ENCODE measurements at regions not wholly inside any gene's neighbourhood (a gene's known extent, or its start where the extent isn't known, plus 50 kb on each side); places are given as distances from the start of the nearest gene placed in this dataset.

GRCh38 chr9:31699836-31700235 lies 684.6 kb upstream of the ACO1 start:
- ATAC-seq (no peak), DNase-seq (ENCODE audit: low spot score) (no peak)
- no peak overlapping the region for H3K27ac Mint-ChIP-seq
- H3K4me1 Mint-ChIP-seq (ENCODE audit: low read depth in 2 of 2), result no peaks in the 10 kb centered on the region
- no peaks in the 10 kb centered on the region for H3K36me3 Mint-ChIP-seq
- H3K4me3 Mint-ChIP-seq, result no peak overlapping the region
- H3K27me3 Mint-ChIP-seq, result no peaks in the 10 kb centered on the region
- H3K9me3 Mint-ChIP-seq, result peaks cover 15% of the 10 kb centered on the region

GRCh38 chr9:31700252-31701045 lies 684.0 kb upstream of the ACO1 start:
- H3K36me3 Mint-ChIP-seq, result no peaks in the 10 kb centered on the region
- H3K4me1 Mint-ChIP-seq (ENCODE audit: low read depth in 2 of 2), result no peaks in the 10 kb centered on the region
- DNase-seq (ENCODE audit: low spot score) (no peak), ATAC-seq (no peak)
- H3K27ac Mint-ChIP-seq, result no peak overlapping the region
- no peaks in the 10 kb centered on the region for H3K27me3 Mint-ChIP-seq
- H3K4me3 Mint-ChIP-seq, result no peak overlapping the region
- peaks cover 15% of the 10 kb centered on the region for H3K9me3 Mint-ChIP-seq

GRCh38 chr9:31702957-31703356 lies 681.5 kb upstream of the ACO1 start:
- Mint-ChIP-seq H3K36me3 (no peaks in the 10 kb centered on the region), H3K4me1 (ENCODE audit: low read depth in 2 of 2) (no peaks in the 10 kb centered on the region), H3K4me3 (no peak overlapping the region), H3K27me3 (no peaks in the 10 kb centered on the region), H3K27ac (no peak overlapping the region), H3K9me3 (peaks cover 14% of the 10 kb centered on the region)
- no peak for ATAC-seq
- no peak for DNase-seq (ENCODE audit: low spot score)

- Mint-ChIP-seq H3K36me3 (no peaks in the 10 kb centered on the region), H3K27ac (no peak overlapping the region), H3K4me1 (ENCODE audit: low read depth in 2 of 2) (no peaks in the 10 kb centered on the region), H3K4me3 (no peak overlapping the region), H3K9me3 (no peaks in the 10 kb centered on the region), H3K27me3 (no peaks in the 10 kb centered on the region)
- ATAC-seq (no peak), DNase-seq (ENCODE audit: low spot score) (no peak)
Observed at GRCh38 chr9:31715250-31715649, 669.2 kb upstream of the ACO1 start.

GRCh38 chr9:31719262-31719661 lies 665.2 kb upstream of the ACO1 start:
- Mint-ChIP-seq H3K36me3 (no peaks in the 10 kb centered on the region), H3K27me3 (no peaks in the 10 kb centered on the region), H3K27ac (no peak overlapping the region), H3K9me3 (peaks cover 4% of the 10 kb centered on the region), H3K4me3 (no peak overlapping the region), H3K4me1 (ENCODE audit: low read depth in 2 of 2) (no peaks in the 10 kb centered on the region)
- DNase-seq (ENCODE audit: low spot score) (no peak), ATAC-seq (no peak)

- no peak overlapping the region for H3K27ac Mint-ChIP-seq
- H3K4me1 Mint-ChIP-seq (ENCODE audit: low read depth in 2 of 2), result no peaks in the 10 kb centered on the region
- DNase-seq (ENCODE audit: low spot score) (no peak), ATAC-seq (no peak)
- peaks cover 12% of the 10 kb centered on the region for H3K9me3 Mint-ChIP-seq
- no peaks in the 10 kb centered on the region for H3K36me3 Mint-ChIP-seq
- H3K27me3 Mint-ChIP-seq, result no peaks in the 10 kb centered on the region
- no peak overlapping the region for H3K4me3 Mint-ChIP-seq
Observed at GRCh38 chr9:31730398-31730797, 654.0 kb upstream of the ACO1 start.

GRCh38 chr9:31733166-31733565 lies 651.3 kb upstream of the ACO1 start:
- Mint-ChIP-seq H3K27ac (no peak overlapping the region), H3K9me3 (peaks cover 9% of the 10 kb centered on the region), H3K4me3 (no peak overlapping the region), H3K4me1 (ENCODE audit: low read depth in 2 of 2) (no peaks in the 10 kb centered on the region), H3K36me3 (no peaks in the 10 kb centered on the region), H3K27me3 (no peaks in the 10 kb centered on the region)
- ATAC-seq, result no peak
- DNase-seq (ENCODE audit: low spot score), result no peak

- Mint-ChIP-seq H3K36me3 (no peaks in the 10 kb centered on the region), H3K27ac (no peak overlapping the region), H3K27me3 (no peaks in the 10 kb centered on the region), H3K4me1 (ENCODE audit: low read depth in 2 of 2) (no peaks in the 10 kb centered on the region), H3K9me3 (peaks cover 5% of the 10 kb centered on the region), H3K4me3 (no peak overlapping the region)
- ATAC-seq, result no peak
- no peak for DNase-seq (ENCODE audit: low spot score)
Observed at GRCh38 chr9:31736581-31737179, 647.8 kb upstream of the ACO1 start.

GRCh38 chr9:31740705-31741104 lies 643.7 kb upstream of the ACO1 start:
- no peak for ATAC-seq
- H3K4me3 Mint-ChIP-seq, result no peak overlapping the region

GRCh38 chr9:31744589-31744988 lies 639.9 kb upstream of the ACO1 start:
- Mint-ChIP-seq H3K36me3 (no peaks in the 10 kb centered on the region), H3K4me3 (no peak overlapping the region), H3K27me3 (no peaks in the 10 kb centered on the region), H3K4me1 (ENCODE audit: low read depth in 2 of 2) (no peaks in the 10 kb centered on the region), H3K27ac (no peak overlapping the region), H3K9me3 (peaks cover 3% of the 10 kb centered on the region)
- ATAC-seq, result no peak
- DNase-seq (ENCODE audit: low spot score), result no peak

More at GRCh38 chr9:31740705-31741104, 643.7 kb upstream of the ACO1 start:
- Mint-ChIP-seq H3K4me1 (ENCODE audit: low read depth in 2 of 2) (no peaks in the 10 kb centered on the region), H3K27me3 (no peaks in the 10 kb centered on the region), H3K9me3 (peaks cover 3% of the 10 kb centered on the region), H3K27ac (no peak overlapping the region), H3K36me3 (no peaks in the 10 kb centered on the region)
- no peak for DNase-seq (ENCODE audit: low spot score)

- H3K27ac Mint-ChIP-seq, result no peak overlapping the region
- no peak for ATAC-seq
- no peaks in the 10 kb centered on the region for H3K36me3 Mint-ChIP-seq
- no peak overlapping the region for H3K4me3 Mint-ChIP-seq
- no peaks in the 10 kb centered on the region for H3K4me1 Mint-ChIP-seq (ENCODE audit: low read depth in 2 of 2)
- H3K27me3 Mint-ChIP-seq, result no peaks in the 10 kb centered on the region
- peaks cover 3% of the 10 kb centered on the region for H3K9me3 Mint-ChIP-seq
- no peak for DNase-seq (ENCODE audit: low spot score)
Observed at GRCh38 chr9:31745468-31745867, 639.0 kb upstream of the ACO1 start.

- ATAC-seq (no peak), DNase-seq (ENCODE audit: low spot score) (no peak)
- Mint-ChIP-seq H3K36me3 (no peaks in the 10 kb centered on the region), H3K27me3 (no peaks in the 10 kb centered on the region), H3K4me3 (no peak overlapping the region), H3K4me1 (ENCODE audit: low read depth in 2 of 2) (no peaks in the 10 kb centered on the region), H3K9me3 (peaks cover 3% of the 10 kb centered on the region), H3K27ac (no peak overlapping the region)
Observed at GRCh38 chr9:31745886-31746285, 638.6 kb upstream of the ACO1 start.

- DNase-seq (ENCODE audit: low spot score) (no peak), ATAC-seq (no peak)
- no peak overlapping the region for H3K4me3 Mint-ChIP-seq
- H3K36me3 Mint-ChIP-seq, result no peaks in the 10 kb centered on the region
- H3K27ac Mint-ChIP-seq, result no peak overlapping the region
- H3K4me1 Mint-ChIP-seq (ENCODE audit: low read depth in 2 of 2), result no peaks in the 10 kb centered on the region
- H3K9me3 Mint-ChIP-seq, result peaks cover 5% of the 10 kb centered on the region
- H3K27me3 Mint-ChIP-seq, result no peaks in the 10 kb centered on the region
Observed at GRCh38 chr9:31753756-31754155, 630.7 kb upstream of the ACO1 start.

GRCh38 chr9:31759703-31760102 lies 624.7 kb upstream of the ACO1 start:
- DNase-seq (ENCODE audit: low spot score) (no peak), ATAC-seq (no peak)
- Mint-ChIP-seq H3K9me3 (peaks cover 3% of the 10 kb centered on the region), H3K36me3 (no peaks in the 10 kb centered on the region), H3K4me3 (no peak overlapping the region), H3K27me3 (no peaks in the 10 kb centered on the region), H3K4me1 (ENCODE audit: low read depth in 2 of 2) (no peaks in the 10 kb centered on the region), H3K27ac (no peak overlapping the region)

Measured in natural killer cell treated with Interleukin-12 subunit alpha and Interleukin-12 subunit beta and Interleukin-15 and Interleukin-18, amount 100 ng/mL, for 72 hours (primary cell).